GM13977 (cell line): ENCODE measurements at regions not wholly inside any gene's neighbourhood (a gene's known extent, or its start where the extent isn't known, plus 50 kb on each side); places are given as distances from the start of the nearest gene placed in this dataset.

ENCODE experiments used
- DNase-seq: peaks from one replicate; pipeline ENCODE4 v3.0.0; 2012; ENCODE audit warnings: low spot score
- CTCF ChIP-seq: IDR thresholded peaks from 2 replicates; pipeline ENCODE4 v1.5.1; 2012; ENCODE audit warnings: mild to moderate bottlenecking, control low read depth; ENCODE audit not compliant: insufficient read depth; ENCODE audit errors: extremely low read depth, missing control alignments
- in situ Hi-C: fragments of 300-500 bp; cut with MboI; formaldehyde crosslinking; loops from one replicate; pipeline ENCODE4 v1.12.0; 2022; ENCODE audit warnings: low sequenced_read_pairs, low pct_unique_long_range_greater_than_20kb, mixed read lengths, inconsistent platforms; ENCODE audit not compliant: unreplicated experiment

DNA sequence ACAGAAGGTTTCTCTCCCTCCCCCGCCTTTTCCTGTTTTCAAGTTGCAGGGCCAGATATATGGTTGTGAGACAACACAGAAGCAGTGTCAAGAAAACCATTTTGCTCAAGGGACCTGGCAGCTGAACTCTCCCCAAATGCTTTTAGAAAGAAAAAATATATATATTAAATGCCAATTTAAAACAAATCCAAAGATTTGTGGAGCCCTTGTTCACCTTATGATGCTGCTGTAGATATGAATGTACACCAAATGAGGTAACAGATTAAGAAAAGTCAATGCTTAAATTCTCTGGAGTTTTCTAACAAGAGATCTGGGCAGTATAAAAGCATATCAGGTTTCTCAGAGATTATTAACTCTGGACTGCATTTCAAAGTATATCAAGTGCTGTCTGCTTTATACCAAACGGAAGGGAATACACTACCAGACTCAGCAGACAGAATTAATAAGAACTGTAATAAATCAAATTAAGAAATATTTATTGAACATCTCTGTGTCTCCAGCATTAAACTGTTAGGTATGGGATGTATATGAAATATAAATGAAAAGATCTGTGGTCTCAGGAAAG, 357.5 kb downstream of the HDGFL1 start:
- in situ Hi-C loops: no loop called here
- DNase-seq: no peak
- TF ChIP-seq CTCF: no peak

- in situ Hi-C loops: no loop called here
- no peak for TF ChIP-seq CTCF
- DNase-seq: no peak
Observed at GRCh38 chr6:22928775-22929174, 359.4 kb downstream of the HDGFL1 start.

GRCh38 chr6:22929311-22929985, 360.1 kb downstream of the HDGFL1 start:
- TF ChIP-seq CTCF: no peak
- in situ Hi-C loops: no loop called here
- no peak for DNase-seq

GRCh38 chr6:22940581-22941290, 371.4 kb downstream of the HDGFL1 start:
- in situ Hi-C loops: no loop called here
- no peak for TF ChIP-seq CTCF
- no peak for DNase-seq

DNA sequence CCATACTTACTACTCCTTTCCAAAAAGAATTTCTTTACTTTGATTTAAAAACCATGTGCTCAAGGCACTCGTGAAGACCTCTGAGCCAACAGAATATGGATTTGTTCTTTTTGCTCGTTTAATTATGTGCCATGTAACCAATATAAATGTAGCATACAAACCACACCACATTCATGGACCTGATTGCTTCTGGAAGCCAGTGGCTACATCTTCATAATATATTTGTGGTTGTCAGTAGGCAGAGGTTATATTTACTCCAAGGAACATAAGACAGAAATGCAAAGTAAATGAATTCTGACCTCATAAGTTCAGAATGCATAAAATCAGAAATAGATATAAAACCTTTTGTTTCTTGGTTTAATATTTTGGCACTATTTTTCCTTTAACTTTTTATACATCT, 373.0 kb downstream of the HDGFL1 start:
- in situ Hi-C loops: no loop called here
- no peak for TF ChIP-seq CTCF
- no peak for DNase-seq

DNA sequence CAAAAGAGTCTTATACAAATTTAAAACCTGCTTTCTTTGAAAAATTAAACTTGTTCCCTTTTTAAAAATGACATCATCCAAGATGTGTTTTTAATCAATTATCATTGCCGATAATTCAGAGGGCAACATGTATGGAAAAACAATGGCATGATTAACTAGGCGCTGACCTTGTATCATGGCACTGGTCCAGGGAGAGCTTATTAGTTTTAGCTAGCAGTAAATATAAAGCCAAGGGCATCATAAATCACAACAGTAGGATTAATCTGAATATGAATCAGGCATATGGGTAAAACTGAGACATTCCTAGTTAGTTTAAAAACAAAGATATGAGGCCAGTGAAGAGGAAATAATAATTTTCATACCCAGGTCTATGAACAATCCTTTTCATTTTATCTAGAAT, 374.0 kb downstream of the HDGFL1 start:
- no peak for DNase-seq
- no peak for TF ChIP-seq CTCF
- in situ Hi-C loops: no loop called here
